Thyroid gland (tissue), 4 donors: ENCODE measurements at regions not wholly inside any gene's neighbourhood (a gene's known extent, or its start where the extent isn't known, plus 50 kb on each side); places are given as distances from the start of the nearest gene placed in this dataset.

Experiments
- CTCF ChIP-seq, 6 experiments: fragments of 200-600 bp in 3 of 6; fragments of 450-650 bp in 3 of 6; sonication (generic) in 3 of 6; IDR thresholded peaks; one replicate each; pipeline ENCODE4 v1.5.1; 2016 to 2019; ENCODE audit warnings: antibody characterized with exemption in 6 of 6, mild to moderate bottlenecking in 2 of 6, inconsistent platforms in 1 of 6, moderate library complexity in 1 of 6
- POLR2A ChIP-seq, 2 donors: fragments of 450-650 bp; IDR thresholded peaks; one replicate each; pipeline ENCODE4 v1.6.1; 2017; ENCODE audit warnings: antibody characterized with exemption in 2 of 2, mild to moderate bottlenecking in 2 of 2, moderate library complexity in 1 of 2

- TF ChIP-seq CTCF (IDR thresholded peaks at IDR 0.05), result no peak
- no peak for TF ChIP-seq POLR2A (IDR thresholded peaks at IDR 0.05)
These were observed 101.6 kb upstream of the KCND2 start for GRCh38 chr7:120171406-120171805.
